ENCODE measurements at regions not wholly inside any gene's neighbourhood (a gene's known extent, or its start where the extent isn't known, plus 50 kb on each side); places are given as distances from the start of the nearest gene placed in this dataset.

GRCh38 chr11:72525466-72525865 is 91.1 kb upstream of the CLPB start:
- DNase-seq (ENCODE audit: low spot score) = no peak
- H3K27ac Mint-ChIP-seq = no peak overlapping the region

GRCh38 chr11:72524711-72525110 is 90.4 kb upstream of the CLPB start:
- Histone ChIP-seq H3K4me1 (no peaks in the 10 kb centered on the region), H3K27ac (no peak overlapping the region), H3K79me2 (ENCODE audit: low read depth) (no peaks in the 10 kb centered on the region), H3K4me2 (no peak overlapping the region), H3K9ac (no peak overlapping the region), H3K36me3 (no peaks in the 10 kb centered on the region), H3K4me3 (no peak overlapping the region), H3F3A (ENCODE audit: low read depth) (no peaks in the 10 kb centered on the region), H2AFZ (replicated peaks) (no peak overlapping the region), H4K20me1 (ENCODE audit: low read depth) (no peaks in the 10 kb centered on the region), H3K9me3 (ENCODE audit: low read depth) (no peaks in the 10 kb centered on the region), H3K27me3 (no peaks in the 10 kb centered on the region)
- Mint-ChIP-seq H3K4me1 (no peaks in the 10 kb centered on the region), H3K36me3 (no peaks in the 10 kb centered on the region), H3K4me3 (no peak overlapping the region), H3K27ac (peak overlapping the region; percentile 15), H3K27me3 (ENCODE audit: insufficient read depth, low read depth) (peaks cover 3% of the 10 kb centered on the region), H3K9me3 (no peaks in the 10 kb centered on the region)
- no peak for DNase-seq (ENCODE audit: low spot score)
- TF ChIP-seq EZH2 (IDR thresholded peaks at IDR 0.05) (no peak), CTCF (IDR thresholded peaks at IDR 0.05) (no peak)

More at GRCh38 chr11:72525466-72525865, 91.1 kb upstream of the CLPB start:
- H3K4me1 Mint-ChIP-seq = no peaks in the 10 kb centered on the region
- no peaks in the 10 kb centered on the region for H3K36me3 ChIP-seq
- peaks cover 3% of the 10 kb centered on the region for H3K27me3 Mint-ChIP-seq (ENCODE audit: insufficient read depth, low read depth)
- H3K9me3 Mint-ChIP-seq = no peaks in the 10 kb centered on the region
- H3K4me1 ChIP-seq = no peaks in the 10 kb centered on the region
- no peaks in the 10 kb centered on the region for H4K20me1 ChIP-seq (ENCODE audit: low read depth)
- TF ChIP-seq EZH2phosphoT487 (IDR thresholded peaks at IDR 0.05) (no peak), EZH2 (IDR thresholded peaks at IDR 0.05) (no peak), CTCF (IDR thresholded peaks at IDR 0.05) (no peak)
- H3K4me3 ChIP-seq = no peak overlapping the region
- H3K36me3 Mint-ChIP-seq = no peaks in the 10 kb centered on the region
- no peak overlapping the region for H3K27ac ChIP-seq
- H3K4me3 Mint-ChIP-seq = no peak overlapping the region
- no peak overlapping the region for H3K9ac ChIP-seq
- H3K9me3 ChIP-seq (ENCODE audit: low read depth) = no peaks in the 10 kb centered on the region
- no peaks in the 10 kb centered on the region for H3F3A ChIP-seq (ENCODE audit: low read depth)
- H3K4me2 ChIP-seq = no peak overlapping the region
- H3K27me3 ChIP-seq = no peaks in the 10 kb centered on the region
- no peaks in the 10 kb centered on the region for H3K79me2 ChIP-seq (ENCODE audit: low read depth)
- H2AFZ ChIP-seq (replicated peaks) = peak overlapping the region; percentile 63

- TF ChIP-seq CTCF (IDR thresholded peaks at IDR 0.05) = no peak
- TF ChIP-seq EZH2 (IDR thresholded peaks at IDR 0.05) = no peak
- TF ChIP-seq EZH2phosphoT487 (IDR thresholded peaks at IDR 0.05) = no peak
Measured at GRCh38 chr11:72523991-72524390, 89.7 kb upstream of the CLPB start.

More at GRCh38 chr11:72523991-72524390, 89.7 kb upstream of the CLPB start:
- no peaks in the 10 kb centered on the region for H3K4me1 ChIP-seq
- H3K9me3 ChIP-seq (ENCODE audit: low read depth) = no peaks in the 10 kb centered on the region
- H3K79me2 ChIP-seq (ENCODE audit: low read depth) = no peaks in the 10 kb centered on the region
- no peaks in the 10 kb centered on the region for H4K20me1 ChIP-seq (ENCODE audit: low read depth)
- no peaks in the 10 kb centered on the region for H3K27me3 ChIP-seq
- Mint-ChIP-seq H3K4me3 (no peak overlapping the region), H3K36me3 (no peaks in the 10 kb centered on the region), H3K9me3 (no peaks in the 10 kb centered on the region), H3K27ac (no peak overlapping the region), H3K27me3 (ENCODE audit: insufficient read depth, low read depth) (peaks cover 3% of the 10 kb centered on the region), H3K4me1 (no peaks in the 10 kb centered on the region)
- H3K27ac ChIP-seq = no peak overlapping the region
- H3K4me2 ChIP-seq = no peak overlapping the region
- H3F3A ChIP-seq (ENCODE audit: low read depth) = no peaks in the 10 kb centered on the region
- no peaks in the 10 kb centered on the region for H3K36me3 ChIP-seq
- no peak overlapping the region for H2AFZ ChIP-seq (replicated peaks)
- H3K4me3 ChIP-seq = no peak overlapping the region
- no peak for DNase-seq (ENCODE audit: low spot score)
- no peak overlapping the region for H3K9ac ChIP-seq

Measured in neural progenitor cell (in vitro differentiated cells).